ENCODE measurements at regions not wholly inside any gene's neighbourhood (a gene's known extent, or its start where the extent isn't known, plus 50 kb on each side); places are given as distances from the start of the nearest gene placed in this dataset.
A peak's percentile ranks its signal among the peaks of the same experiment; 100 is the strongest.
"Not testable (repeated sequence)": the region's sequence is repeated elsewhere in the genome, so short reads cannot be mapped to it uniquely, and the experiment has no call there.

GRCh38 chr16:27639561-27640276, 89.8 kb downstream of the KATNIP start:
- TF ChIP-seq CTCF (IDR thresholded peaks at IDR 0.05; ENCODE audit: borderline replicate concordance, insufficient read depth, low read depth, low read length), result peak; percentile 79
- no peak overlapping the region for H3K4me3 ChIP-seq (ENCODE audit: low read depth, low read length)

GRCh38 chr16:27640277-27640600, 90.3 kb downstream of the KATNIP start:
- TF ChIP-seq CTCF (IDR thresholded peaks at IDR 0.05; ENCODE audit: borderline replicate concordance, insufficient read depth, low read depth, low read length), result no peak
- no peak overlapping the region for H3K4me3 ChIP-seq (ENCODE audit: low read depth, low read length)

- TF ChIP-seq CTCF (IDR thresholded peaks at IDR 0.05; ENCODE audit: borderline replicate concordance, insufficient read depth, low read depth, low read length), result no peak
- no peak overlapping the region for H3K4me3 ChIP-seq (ENCODE audit: low read depth, low read length)
These were observed 91.3 kb downstream of the KATNIP start for GRCh38 chr16:27641260-27641659.

GRCh38 chr16:27641734-27642415, 91.9 kb downstream of the KATNIP start:
- not testable (repeated sequence) for H3K4me3 ChIP-seq (ENCODE audit: low read depth, low read length)

GRCh38 chr16:27642756-27643155, 92.8 kb downstream of the KATNIP start:
- no peak; the same call in 1 of the 2 replicates for TF ChIP-seq CTCF (IDR thresholded peaks at IDR 0.05; ENCODE audit: borderline replicate concordance, insufficient read depth, low read depth, low read length)
- H3K4me3 ChIP-seq (ENCODE audit: low read depth, low read length), result no peak overlapping the region

GRCh38 chr16:27644165-27644564, 94.2 kb downstream of the KATNIP start:
- no peak overlapping the region for H3K4me3 ChIP-seq (ENCODE audit: low read depth, low read length)
- no peak for TF ChIP-seq CTCF (IDR thresholded peaks at IDR 0.05; ENCODE audit: borderline replicate concordance, insufficient read depth, low read depth, low read length)

- no peak overlapping the region for H3K4me3 ChIP-seq (ENCODE audit: low read depth, low read length)
- no peak for TF ChIP-seq CTCF (IDR thresholded peaks at IDR 0.05; ENCODE audit: borderline replicate concordance, insufficient read depth, low read depth, low read length)
These were observed 95.5 kb downstream of the KATNIP start for GRCh38 chr16:27645396-27645795.
